Left lung (tissue), 4 donors: ENCODE measurements at regions not wholly inside any gene's neighbourhood (a gene's known extent, or its start where the extent isn't known, plus 50 kb on each side); places are given as distances from the start of the nearest gene placed in this dataset.

Experiments used
- ATAC-seq: fragments of 200-7000 bp; cut with Tn5 transposase; one replicate; pipeline ENCODE4 v1.9.1; 2020; ENCODE audit warnings: moderate library complexity
- DNase-seq, 4 donors: peaks; one replicate each; pipeline ENCODE4 v3.0.0-alpha.2; 2013 to 2020
- H3K27ac ChIP-seq, 2 donors: fragments of 200-600 bp; sonication (generic) in 1 of 2; one replicate each; pipeline versions ENCODE4 v1.5.0 to v1.8.0; 2020 to 2021
- H3K27me3 ChIP-seq, 2 donors: fragments of 200-600 bp; sonication (generic) in 1 of 2; one replicate each; pipeline versions ENCODE4 v1.5.0 to v1.8.0; 2020 to 2021
- H3K36me3 ChIP-seq, 2 donors: fragments of 200-600 bp; sonication (generic) in 1 of 2; one replicate each; pipeline versions ENCODE4 v1.5.0 to v1.8.0; 2020 to 2021
- H3K4me1 ChIP-seq, 2 donors: fragments of 200-600 bp; one replicate each; pipeline ENCODE4 v1.8.0; 2021
- H3K4me3 ChIP-seq, 2 donors: fragments of 200-600 bp; sonication (generic) in 1 of 2; one replicate each; pipeline versions ENCODE4 v1.5.0 to v1.8.0; 2020 to 2021; ENCODE audit warnings: mild to moderate bottlenecking in 1 of 2
- H3K9me3 ChIP-seq, 2 donors: fragments of 200-600 bp; sonication (generic) in 1 of 2; one replicate each; pipeline versions ENCODE4 v1.5.0 to v1.8.0; 2020 to 2021
- CTCF ChIP-seq, 2 donors: fragments of 200-600 bp; sonication (generic) in 1 of 2; IDR thresholded peaks; one replicate each; pipeline versions ENCODE4 v1.5.0 to v1.8.0; 2021; ENCODE audit warnings: antibody characterized with exemption in 2 of 2
- intact Hi-C, 2 donors: fragments of 100-400 bp; cut with DNase I; formaldehyde crosslinking; loops; one replicate each; pipeline versions ENCODE4 v1.11.2 to v1.14.2; 2022
- donor health status: DM: no; HTN: yes; CAD: no.
- donor health status: DM: no; HTN: no; CAD: no.

GRCh38 chr7:131652194-131652593 is 95.8 kb upstream of the PODXL start:
- H3K27me3 ChIP-seq = no peaks in the 10 kb centered on the region
- intact Hi-C loops = loop anchor here (2.0 to 10.0 kb wide), 2 partner anchors 143 to 157 kb away; no protein-coding TSS in a partner anchor

GRCh38 chr7:131649879-131650278 is 93.5 kb upstream of the PODXL start:
- ATAC-seq (no peak), DNase-seq (no peak)
- no peak overlapping the region for H3K27ac ChIP-seq
- H3K4me3 ChIP-seq = no peak overlapping the region
- intact Hi-C loops = loop anchor here in 1 of 2 donors (10.0 kb wide), 1 partner anchor 155 kb away; no protein-coding TSS in a partner anchor
- no peaks in the 10 kb centered on the region for H3K36me3 ChIP-seq
- TF ChIP-seq CTCF (IDR thresholded peaks at IDR 0.05) = no peak
- no peaks in the 10 kb centered on the region for H3K9me3 ChIP-seq
- H3K4me1 ChIP-seq = peaks cover 0 to 8% of the 10 kb centered on the region in 2 donors
- H3K27me3 ChIP-seq = no peaks in the 10 kb centered on the region

More at GRCh38 chr7:131652194-131652593, 95.8 kb upstream of the PODXL start:
- no peak for ATAC-seq
- Histone ChIP-seq H3K4me1 (peaks cover 0 to 8% of the 10 kb centered on the region in 2 donors), H3K9me3 (no peaks in the 10 kb centered on the region), H3K27ac (no peak overlapping the region), H3K36me3 (no peaks in the 10 kb centered on the region), H3K4me3 (no peak overlapping the region)
- no peak for DNase-seq
- TF ChIP-seq CTCF (IDR thresholded peaks at IDR 0.05) = no peak

GRCh38 chr7:131649003-131649541 is 92.6 kb upstream of the PODXL start:
- no peaks in the 10 kb centered on the region for H3K27me3 ChIP-seq
- ATAC-seq (no peak), DNase-seq (no peak)
- no peaks in the 10 kb centered on the region for H3K36me3 ChIP-seq
- intact Hi-C loops = no loop called here
- H3K9me3 ChIP-seq = no peaks in the 10 kb centered on the region
- TF ChIP-seq CTCF (IDR thresholded peaks at IDR 0.05) = no peak
- H3K4me1 ChIP-seq = peaks cover 0 to 8% of the 10 kb centered on the region in 2 donors
- no peak overlapping the region for H3K27ac ChIP-seq
- H3K4me3 ChIP-seq = no peak overlapping the region

GRCh38 chr7:131648491-131648890 is 92.1 kb upstream of the PODXL start:
- DNase-seq = no peak
- Histone ChIP-seq H3K36me3 (no peaks in the 10 kb centered on the region), H3K9me3 (no peaks in the 10 kb centered on the region), H3K4me1 (peaks cover 0 to 8% of the 10 kb centered on the region in 2 donors), H3K27ac (no peak overlapping the region), H3K4me3 (no peak overlapping the region), H3K27me3 (no peaks in the 10 kb centered on the region)
- TF ChIP-seq CTCF (IDR thresholded peaks at IDR 0.05) = no peak
- no peak for ATAC-seq
- intact Hi-C loops = no loop called here

GRCh38 chr7:131646203-131646602 is 89.8 kb upstream of the PODXL start:
- no peaks in the 10 kb centered on the region for H3K36me3 ChIP-seq
- H3K27ac ChIP-seq = no peak overlapping the region
- no peak for TF ChIP-seq CTCF (IDR thresholded peaks at IDR 0.05)
- ATAC-seq (no peak), DNase-seq (no peak)
- H3K4me1 ChIP-seq = peaks cover 0 to 8% of the 10 kb centered on the region in 2 donors
- intact Hi-C loops = no loop called here
- H3K27me3 ChIP-seq = no peaks in the 10 kb centered on the region
- H3K4me3 ChIP-seq = no peak overlapping the region
- H3K9me3 ChIP-seq = no peaks in the 10 kb centered on the region
